ENCODE measurements at regions not wholly inside any gene's neighbourhood (a gene's known extent, or its start where the extent isn't known, plus 50 kb on each side); places are given as distances from the start of the nearest gene placed in this dataset.
A peak's percentile ranks its signal among the peaks of the same experiment; 100 is the strongest.

DNA sequence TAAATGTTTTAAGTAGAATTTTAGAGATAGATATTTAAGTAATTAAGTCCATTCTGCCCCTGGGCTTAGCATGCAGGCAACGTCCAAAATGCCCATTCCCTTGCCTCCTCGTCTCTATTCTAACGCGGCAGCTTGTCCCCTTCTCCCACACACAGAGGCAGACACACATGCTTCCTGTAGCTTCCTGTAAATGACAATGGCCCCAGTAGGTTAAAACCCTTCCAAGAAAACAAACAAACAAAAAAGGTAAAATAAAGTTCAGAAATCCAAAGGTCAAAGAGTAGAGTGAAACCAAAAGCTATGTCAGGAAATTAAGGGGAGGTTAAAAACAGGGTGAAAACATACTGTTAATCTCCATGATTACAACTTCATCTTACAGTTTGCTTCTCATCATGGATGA, 857.6 kb downstream of the GATA3 start:
- no peaks in the 10 kb centered on the region for H4K20me1 ChIP-seq (ENCODE audit: insufficient read depth)
- no peaks in the 10 kb centered on the region for H3K9me2 ChIP-seq (ENCODE audit: insufficient read depth)
- DNase-seq, result no peak
- H3K4me2 ChIP-seq, result no peak overlapping the region
- no peak overlapping the region for H2AFZ ChIP-seq
- H3K4me1 ChIP-seq (replicated peaks; ENCODE audit: insufficient read depth), result peaks cover 10% of the 10 kb centered on the region
- no peaks in the 10 kb centered on the region for H3K79me2 ChIP-seq (ENCODE audit: low read depth)
- intact Hi-C loops (cut with micrococcal nuclease; ENCODE audit: unreplicated experiment), result no loop called here
- no peaks in the 10 kb centered on the region for H3K36me3 ChIP-seq (ENCODE audit: low read depth)
- CTCF ChIA-PET, result no interaction called here
- POLR2A ChIA-PET (ENCODE audit: unreplicated experiment), result no interaction called here
- no peaks in the 10 kb centered on the region for H3K9me3 ChIP-seq (ENCODE audit: insufficient read depth, low read depth)
- peaks cover 5% of the 10 kb centered on the region; the same call in 1 of the 2 replicates for H3F3A ChIP-seq (ENCODE audit: insufficient read depth, low read depth)
- no peaks in the 10 kb centered on the region for H3K27me3 ChIP-seq (ENCODE audit: insufficient read depth, low read depth)
- no peak overlapping the region for H3K4me3 ChIP-seq
- TF ChIP-seq EZH2 (IDR thresholded peaks at IDR 0.05; ENCODE audit: low read depth), result no peak
- TF ChIP-seq, protein P1, sequence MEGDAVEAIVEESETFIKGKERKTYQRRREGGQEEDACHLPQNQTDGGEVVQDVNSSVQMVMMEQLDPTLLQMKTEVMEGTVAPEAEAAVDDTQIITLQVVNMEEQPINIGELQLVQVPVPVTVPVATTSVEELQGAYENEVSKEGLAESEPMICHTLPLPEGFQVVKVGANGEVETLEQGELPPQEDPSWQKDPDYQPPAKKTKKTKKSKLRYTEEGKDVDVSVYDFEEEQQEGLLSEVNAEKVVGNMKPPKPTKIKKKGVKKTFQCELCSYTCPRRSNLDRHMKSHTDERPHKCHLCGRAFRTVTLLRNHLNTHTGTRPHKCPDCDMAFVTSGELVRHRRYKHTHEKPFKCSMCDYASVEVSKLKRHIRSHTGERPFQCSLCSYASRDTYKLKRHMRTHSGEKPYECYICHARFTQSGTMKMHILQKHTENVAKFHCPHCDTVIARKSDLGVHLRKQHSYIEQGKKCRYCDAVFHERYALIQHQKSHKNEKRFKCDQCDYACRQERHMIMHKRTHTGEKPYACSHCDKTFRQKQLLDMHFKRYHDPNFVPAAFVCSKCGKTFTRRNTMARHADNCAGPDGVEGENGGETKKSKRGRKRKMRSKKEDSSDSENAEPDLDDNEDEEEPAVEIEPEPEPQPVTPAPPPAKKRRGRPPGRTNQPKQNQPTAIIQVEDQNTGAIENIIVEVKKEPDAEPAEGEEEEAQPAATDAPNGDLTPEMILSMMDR (conservative IDR thresholded peaks at IDR 0.05), result no peak
- no peak overlapping the region for H3K27ac ChIP-seq
- no TSS peak for BruUV-seq (replicated peaks)

DNA sequence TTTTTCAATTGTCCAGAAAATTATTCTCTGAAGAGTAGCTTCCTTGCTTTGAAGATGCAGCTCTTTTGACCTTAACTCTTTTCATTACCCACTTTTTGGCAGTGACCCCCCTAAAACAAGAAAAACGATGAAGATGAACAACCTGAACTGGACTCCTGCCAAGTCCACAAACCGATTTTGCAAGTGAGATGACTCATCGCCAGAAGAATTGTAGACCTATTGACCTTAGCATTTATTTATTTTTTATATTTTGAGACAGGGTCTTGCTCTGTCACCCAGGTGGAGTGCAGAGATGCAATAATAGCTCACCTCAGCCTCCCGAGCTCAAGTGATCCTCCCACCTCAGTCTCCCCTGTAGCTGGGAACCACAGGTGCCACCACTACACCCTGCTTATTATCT, 859.2 kb downstream of the GATA3 start:
- intact Hi-C loops (cut with micrococcal nuclease; ENCODE audit: unreplicated experiment), result no loop called here
- Histone ChIP-seq H3K9me3 (ENCODE audit: insufficient read depth, low read depth) (no peaks in the 10 kb centered on the region), H3K79me2 (ENCODE audit: low read depth) (no peaks in the 10 kb centered on the region), H3K9me2 (ENCODE audit: insufficient read depth) (no peaks in the 10 kb centered on the region), H4K20me1 (ENCODE audit: insufficient read depth) (no peaks in the 10 kb centered on the region), H3K4me2 (peak overlapping the region; percentile 46), H3K4me1 (replicated peaks; ENCODE audit: insufficient read depth) (peaks cover 10% of the 10 kb centered on the region), H2AFZ (no peak overlapping the region), H3K36me3 (ENCODE audit: low read depth) (no peaks in the 10 kb centered on the region), H3K27me3 (ENCODE audit: insufficient read depth, low read depth) (no peaks in the 10 kb centered on the region), H3K4me3 (no peak overlapping the region), H3F3A (ENCODE audit: insufficient read depth, low read depth) (peaks cover 5% of the 10 kb centered on the region; the same call in 1 of the 2 replicates), H3K27ac (no peak overlapping the region)
- TF ChIP-seq, protein P1 (conservative IDR thresholded peaks at IDR 0.05), result no peak
- no peak for TF ChIP-seq EZH2 (IDR thresholded peaks at IDR 0.05; ENCODE audit: low read depth)
- BruUV-seq (replicated peaks), result no TSS peak
- peak; percentile 54 to 57 for DNase-seq
- CTCF ChIA-PET, result no interaction called here
- POLR2A ChIA-PET (ENCODE audit: unreplicated experiment), result interaction anchor here (0.6 kb wide), 1 partner anchor 1978 kb away, joined by 4 read pairs; no protein-coding TSS in a partner anchor

DNA sequence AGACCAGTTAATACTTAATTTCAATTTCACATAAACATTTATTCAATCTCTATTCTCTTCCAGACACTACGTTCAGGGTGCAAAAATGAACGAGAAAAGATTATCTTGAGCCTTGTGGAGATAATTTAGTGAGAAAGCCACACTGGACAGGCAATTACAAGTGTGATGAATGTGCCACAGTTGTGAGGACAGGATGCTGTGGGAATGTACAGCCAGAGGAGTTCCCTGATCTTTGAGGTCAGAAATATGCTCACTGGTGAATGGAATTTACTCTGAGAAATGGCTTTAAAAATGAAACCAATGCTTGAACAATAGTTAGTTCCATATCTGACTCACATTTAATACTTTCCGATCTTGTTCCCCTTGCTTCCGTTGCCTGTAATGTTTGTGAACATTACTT, 864.8 kb downstream of the GATA3 start:
- Histone ChIP-seq H3K27me3 (ENCODE audit: insufficient read depth, low read depth) (no peaks in the 10 kb centered on the region), H3K36me3 (ENCODE audit: low read depth) (no peaks in the 10 kb centered on the region), H3K4me3 (no peak overlapping the region), H3K79me2 (ENCODE audit: low read depth) (no peaks in the 10 kb centered on the region), H3K9me2 (ENCODE audit: insufficient read depth) (no peaks in the 10 kb centered on the region), H3F3A (ENCODE audit: insufficient read depth, low read depth) (no peaks in the 10 kb centered on the region), H2AFZ (no peak overlapping the region), H3K9me3 (ENCODE audit: insufficient read depth, low read depth) (no peaks in the 10 kb centered on the region), H3K4me1 (replicated peaks; ENCODE audit: insufficient read depth) (no peaks in the 10 kb centered on the region), H4K20me1 (ENCODE audit: insufficient read depth) (no peaks in the 10 kb centered on the region), H3K4me2 (no peak overlapping the region), H3K27ac (no peak overlapping the region)
- no peak for DNase-seq
- BruUV-seq (replicated peaks), result no TSS peak
- intact Hi-C loops (cut with micrococcal nuclease; ENCODE audit: unreplicated experiment), result no loop called here
- CTCF ChIA-PET, result no interaction called here
- TF ChIP-seq, protein P1 (conservative IDR thresholded peaks at IDR 0.05), result no peak
- TF ChIP-seq EZH2 (IDR thresholded peaks at IDR 0.05; ENCODE audit: low read depth), result no peak
- POLR2A ChIA-PET (ENCODE audit: unreplicated experiment), result interaction anchor here (0.7 kb wide), 1 partner anchor 118 kb away, joined by 5 read pairs; no protein-coding TSS in a partner anchor
